Activated T-cell treated with anti-CD3 and anti-CD28 coated beads for 1 hour (primary cell): ENCODE measurements at regions not wholly inside any gene's neighbourhood (a gene's known extent, or its start where the extent isn't known, plus 50 kb on each side); places are given as distances from the start of the nearest gene placed in this dataset.

ENCODE experiments used
- DNase-seq: peaks from one replicate; pipeline ENCODE4 v3.0.0-alpha.2; 2020; ENCODE audit warnings: low read depth

DNA sequence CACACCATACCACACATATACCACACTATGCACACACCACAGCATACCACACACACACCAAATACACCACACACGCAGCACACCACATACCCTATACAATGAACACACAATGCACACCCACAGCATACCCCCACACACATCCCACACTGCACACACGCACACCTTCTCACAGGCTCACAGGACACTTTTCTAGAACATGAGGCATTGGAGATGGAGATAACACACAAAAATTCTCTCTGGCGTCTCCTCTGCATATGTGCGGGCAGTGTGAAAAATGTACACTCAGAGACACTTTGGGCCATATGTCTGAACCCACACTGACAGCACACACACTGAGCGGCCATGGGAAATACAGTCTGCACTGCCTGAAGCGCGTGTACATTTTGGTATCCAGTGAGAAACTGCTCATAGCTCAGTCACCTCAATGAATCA lies 278.1 kb downstream of the GADD45G start:
- DNase-seq, result no peak

GRCh38 chr9:89883401-89884341 lies 278.9 kb downstream of the GADD45G start:
- DNase-seq, result no peak

GRCh38 chr9:89884356-89885083 lies 279.7 kb downstream of the GADD45G start:
- DNase-seq, result no peak

DNA sequence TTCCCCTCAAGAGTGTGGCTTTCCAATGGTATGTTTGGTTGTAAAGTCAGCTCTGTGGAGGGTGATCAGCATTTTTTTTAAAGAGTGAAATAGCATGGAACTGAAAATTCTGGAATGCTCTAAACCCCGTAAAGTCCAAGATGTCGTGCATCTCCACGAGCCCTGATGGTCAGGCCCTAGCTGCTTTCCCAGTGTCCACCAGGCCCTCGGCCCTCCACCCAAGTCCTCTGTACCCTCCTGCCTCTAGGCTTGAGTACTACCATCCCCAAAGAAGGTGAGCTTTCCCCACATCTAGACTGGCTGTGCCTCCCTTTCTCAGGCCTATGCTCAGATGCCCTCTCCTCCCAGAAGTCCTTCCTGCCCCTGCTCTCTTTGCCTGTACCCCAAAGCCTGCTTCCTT lies 280.3 kb downstream of the GADD45G start:
- DNase-seq, result no peak

GRCh38 chr9:89886281-89886700 lies 281.5 kb downstream of the GADD45G start:
- DNase-seq, result no peak

DNA sequence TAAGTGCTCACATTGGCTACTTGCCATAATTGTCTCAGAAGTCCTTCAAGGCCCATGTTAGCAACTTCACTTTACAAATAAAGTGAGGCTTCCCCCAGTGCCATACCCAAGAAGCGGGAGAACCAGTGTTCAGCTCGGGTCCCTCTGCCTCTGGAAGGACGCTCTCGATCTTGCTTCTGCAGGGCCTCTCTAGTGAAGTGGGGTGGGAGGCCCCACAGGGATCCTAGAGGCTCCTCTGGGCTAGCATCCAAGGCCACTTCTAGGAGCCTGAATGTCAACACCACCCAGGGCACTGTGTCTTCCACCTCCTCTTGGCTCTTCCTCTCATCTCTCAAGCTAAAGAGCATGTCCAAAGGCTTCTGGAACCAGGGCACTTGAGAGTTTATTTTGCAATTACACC lies 282.5 kb downstream of the GADD45G start:
- no peak for DNase-seq

- no peak for DNase-seq
Observed at GRCh38 chr9:89888233-89888632, 283.4 kb downstream of the GADD45G start.

GRCh38 chr9:89888677-89889076 lies 283.9 kb downstream of the GADD45G start:
- DNase-seq, result no peak

- DNase-seq, result no peak
Observed at GRCh38 chr9:89889865-89890264, 285.1 kb downstream of the GADD45G start.

- DNase-seq, result no peak
Observed at GRCh38 chr9:89890326-89890980, 285.6 kb downstream of the GADD45G start.

DNA sequence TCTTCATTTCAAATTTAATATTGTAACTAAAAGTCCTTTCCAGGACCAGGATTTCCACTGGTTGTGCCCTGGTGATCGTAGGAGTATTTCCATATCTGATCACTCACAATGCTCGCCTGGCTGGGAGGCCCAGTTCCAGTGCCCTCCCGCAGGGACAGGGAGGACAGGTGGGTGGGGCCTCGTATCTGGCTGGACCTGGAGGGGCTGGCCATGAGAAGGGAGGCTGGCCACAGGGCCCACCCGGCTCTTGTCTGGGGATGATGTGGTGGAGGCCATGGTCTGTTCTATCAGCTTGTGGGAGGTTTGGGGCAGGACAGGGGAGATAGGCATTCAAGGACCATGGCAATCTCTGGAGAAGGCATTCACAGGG lies 286.4 kb downstream of the GADD45G start:
- no peak for DNase-seq

GRCh38 chr9:89891591-89892304 lies 286.9 kb downstream of the GADD45G start:
- no peak for DNase-seq

GRCh38 chr9:89892920-89893319 lies 288.1 kb downstream of the GADD45G start:
- no peak for DNase-seq

DNA sequence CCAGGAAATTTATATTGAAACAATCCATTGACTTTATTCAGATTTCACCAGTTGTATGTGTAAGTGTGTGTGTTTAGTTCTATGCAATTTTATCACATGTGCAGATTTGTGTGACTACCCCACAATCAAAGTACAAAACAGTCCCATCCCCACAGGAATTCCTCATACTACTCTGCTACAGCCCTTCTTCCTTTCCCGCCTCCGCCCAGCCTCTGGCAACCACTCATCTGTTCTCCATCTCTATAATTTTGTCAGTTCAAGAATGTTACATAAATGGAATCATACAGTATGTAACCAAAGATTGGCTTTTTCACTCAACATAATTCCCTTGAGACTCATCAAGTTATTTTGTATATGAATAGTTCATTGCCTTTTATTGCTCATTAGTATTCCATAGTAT lies 289.1 kb downstream of the GADD45G start:
- no peak for DNase-seq

- DNase-seq, result no peak
Observed at GRCh38 chr9:89896806-89897340, 292.1 kb downstream of the GADD45G start.

DNA sequence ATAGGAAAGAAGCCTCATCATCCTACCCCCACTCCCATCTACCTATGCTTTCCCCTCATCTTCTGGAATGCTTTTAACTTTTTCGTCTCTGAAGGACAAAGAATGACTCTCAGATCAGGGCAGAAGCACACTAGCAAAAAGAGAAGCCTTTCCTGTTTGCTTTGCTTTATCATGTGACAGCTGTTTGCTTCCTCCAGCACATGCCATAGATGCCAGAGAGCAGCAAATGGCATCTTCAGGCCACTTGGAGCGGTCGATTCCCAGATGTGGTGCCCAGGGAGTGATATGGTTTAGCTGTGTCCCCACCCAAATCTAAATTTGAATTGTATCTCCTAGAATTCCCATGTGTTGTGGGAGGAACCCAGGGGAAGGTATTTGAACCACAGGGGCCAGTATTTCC lies 294.8 kb downstream of the GADD45G start:
- DNase-seq, result no peak

GRCh38 chr9:89901920-89902319 lies 297.1 kb downstream of the GADD45G start:
- DNase-seq, result no peak

DNA sequence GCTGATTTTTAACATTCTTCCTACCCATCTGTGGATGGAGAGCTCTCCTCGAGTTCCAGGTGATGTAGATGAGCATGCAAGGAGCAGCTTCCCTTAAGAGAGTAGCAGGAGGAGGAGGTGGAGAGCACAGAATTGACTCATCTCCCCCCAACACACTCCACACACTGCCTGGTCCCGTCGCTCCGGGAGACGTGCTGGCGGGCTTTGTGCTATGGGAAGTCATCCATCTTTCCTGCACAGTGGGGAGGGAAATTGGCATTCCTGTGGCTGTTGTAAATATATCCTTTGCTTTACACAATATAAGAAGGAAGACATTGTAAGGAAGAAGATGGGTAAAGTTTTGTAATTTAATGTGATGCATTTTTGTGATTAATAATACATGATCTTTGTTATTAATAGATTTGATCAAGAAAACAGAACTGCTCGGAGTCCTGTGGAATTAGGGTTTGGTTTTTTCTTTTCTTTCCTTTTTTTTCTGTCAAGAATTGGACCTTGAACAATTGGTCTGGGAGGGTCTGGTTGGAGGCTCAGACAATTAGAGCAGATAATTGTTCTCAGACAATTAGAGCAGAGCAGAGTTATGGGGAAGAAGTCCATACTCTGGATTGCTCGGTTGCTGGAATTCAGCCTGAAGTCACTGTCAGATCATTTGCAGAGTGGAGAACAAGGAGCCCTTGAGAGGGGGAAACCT lies 297.8 kb downstream of the GADD45G start:
- DNase-seq, result no peak

- no peak for DNase-seq
Observed at GRCh38 chr9:89903141-89903475, 298.3 kb downstream of the GADD45G start.

DNA sequence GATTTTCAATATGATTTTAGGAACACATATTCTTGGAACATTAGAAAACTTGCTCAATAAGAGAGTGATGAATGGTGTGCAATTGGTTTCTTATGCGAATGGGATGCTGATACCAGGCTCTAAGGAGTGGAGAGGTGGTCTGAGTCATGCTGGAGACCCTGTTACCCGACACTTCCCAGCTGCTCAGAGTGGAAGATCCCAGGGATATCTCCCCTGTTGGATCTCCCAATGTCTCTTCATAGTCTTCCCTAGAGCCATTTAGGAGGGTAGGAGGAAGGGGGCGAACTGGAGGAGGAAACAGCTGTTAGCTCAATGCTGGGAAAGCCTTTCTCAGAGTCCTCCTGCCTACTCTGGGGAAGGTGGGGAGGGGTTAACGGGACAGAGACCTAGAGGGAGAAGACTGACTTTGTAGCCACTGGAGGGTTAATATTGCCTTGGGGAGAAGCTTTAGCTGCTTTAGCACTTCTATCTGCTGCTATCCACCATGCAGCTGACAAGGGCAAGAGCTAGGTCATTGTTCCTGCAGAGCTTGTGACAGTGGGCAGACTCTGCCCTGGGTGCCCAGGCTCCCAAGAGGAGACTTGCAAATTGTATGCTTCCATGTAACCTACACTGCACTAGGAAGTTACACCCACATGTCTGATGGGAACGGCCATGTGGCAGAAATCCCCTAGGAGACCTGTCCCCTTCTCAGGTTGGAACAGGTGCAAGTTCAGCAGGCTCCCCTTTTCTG lies 301.0 kb downstream of the GADD45G start:
- DNase-seq, result no peak
